ENCODE measurements at regions not wholly inside any gene's neighbourhood (a gene's known extent, or its start where the extent isn't known, plus 50 kb on each side); places are given as distances from the start of the nearest gene placed in this dataset.

GRCh38 chr9:108139900-108140299 is 650.3 kb upstream of the KLF4 start:
- in situ Hi-C loops (cut with MboI; ENCODE audit: low sequenced_read_pairs) = no loop called here

- in situ Hi-C loops (cut with MboI; ENCODE audit: low sequenced_read_pairs) = no loop called here
Observed at GRCh38 chr9:108138516-108138915, 648.9 kb upstream of the KLF4 start.

DNA sequence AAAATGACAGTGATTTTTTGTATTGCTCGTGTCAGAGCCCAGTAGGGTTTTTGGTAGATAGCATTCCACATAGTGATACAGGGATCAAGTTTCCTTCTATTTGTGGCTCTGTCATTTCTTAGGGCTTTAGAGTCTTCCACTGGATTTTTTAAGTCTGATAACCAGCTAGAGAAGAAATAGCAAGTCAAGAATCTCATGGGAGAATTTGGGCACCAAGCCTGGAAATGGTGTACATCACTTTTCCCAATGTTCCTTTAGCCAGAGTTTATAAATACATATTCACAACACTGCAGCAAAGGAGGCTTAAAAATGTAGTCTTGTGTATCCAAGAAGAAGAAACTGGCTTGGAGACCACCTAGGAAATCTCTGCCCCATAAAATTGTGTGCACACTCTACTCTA is 647.1 kb upstream of the KLF4 start:
- in situ Hi-C loops (cut with MboI; ENCODE audit: low sequenced_read_pairs) = no loop called here

DNA sequence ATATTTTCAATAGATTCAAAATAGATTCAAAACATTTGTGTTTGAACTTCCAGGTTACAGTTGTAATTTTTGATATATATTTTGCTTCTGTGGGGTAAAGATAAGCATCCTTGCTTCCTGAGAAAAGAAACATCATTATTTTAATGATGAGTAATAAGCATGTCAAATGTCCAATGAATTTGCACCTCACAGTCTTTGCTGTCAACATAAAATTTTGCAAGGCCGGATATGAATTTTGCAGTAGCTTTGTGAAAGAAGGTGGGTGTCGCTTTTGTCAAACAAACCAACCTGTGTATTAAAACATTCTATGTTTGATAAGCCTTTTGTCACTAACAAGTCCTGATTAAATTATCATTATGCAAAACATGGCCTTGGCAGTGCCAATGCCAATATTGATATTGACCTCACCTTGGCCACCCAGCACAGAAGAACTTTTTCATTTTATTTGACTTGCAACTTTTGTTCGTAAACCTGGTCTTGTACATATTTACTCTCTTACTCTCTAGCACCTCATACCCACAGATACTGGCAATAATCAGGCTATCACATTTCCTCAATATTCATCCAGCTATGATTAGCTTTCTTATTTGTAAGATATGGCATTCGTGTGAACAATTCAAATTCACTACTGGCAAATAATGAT is 645.0 kb upstream of the KLF4 start:
- in situ Hi-C loops (cut with MboI; ENCODE audit: low sequenced_read_pairs) = no loop called here

DNA sequence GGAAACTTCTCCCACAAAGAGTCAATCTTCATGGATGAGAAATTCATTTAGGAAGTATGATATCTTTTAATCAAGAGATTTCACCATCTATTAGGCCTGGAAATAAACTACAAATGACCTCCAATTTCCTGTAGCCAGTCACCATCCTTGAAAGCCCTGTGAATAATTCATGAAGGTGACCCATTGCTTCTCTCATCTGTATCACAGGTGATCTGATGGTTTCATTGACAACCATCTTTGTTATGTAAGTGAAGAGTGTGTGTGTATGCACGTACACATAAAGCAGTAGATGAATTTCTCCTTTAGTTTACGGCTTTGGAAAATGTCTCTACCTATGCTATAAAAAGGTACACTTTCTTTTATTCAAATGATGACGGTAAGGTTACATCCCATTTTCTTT is 644.1 kb upstream of the KLF4 start:
- in situ Hi-C loops (cut with MboI; ENCODE audit: low sequenced_read_pairs) = no loop called here

DNA sequence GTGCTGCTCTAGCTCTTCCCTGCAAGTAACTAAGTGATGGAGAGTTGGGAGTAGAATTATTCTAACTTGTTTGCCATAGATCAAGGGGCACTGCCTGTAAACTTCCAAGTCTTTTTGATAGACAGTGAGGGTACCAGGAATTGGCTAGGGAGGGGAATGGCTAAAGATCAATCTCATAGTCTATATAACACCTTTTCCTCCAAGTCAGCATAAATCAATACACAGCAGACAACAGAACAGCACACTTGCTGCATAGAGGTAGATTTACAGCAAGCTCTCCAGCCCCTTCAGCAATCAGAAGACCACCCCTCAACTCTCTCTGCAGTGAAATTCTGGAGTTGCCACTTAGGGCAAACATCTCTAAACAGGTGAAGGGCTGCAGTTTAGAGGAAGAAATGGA is 643.5 kb upstream of the KLF4 start:
- in situ Hi-C loops (cut with MboI; ENCODE audit: low sequenced_read_pairs) = no loop called here

DNA sequence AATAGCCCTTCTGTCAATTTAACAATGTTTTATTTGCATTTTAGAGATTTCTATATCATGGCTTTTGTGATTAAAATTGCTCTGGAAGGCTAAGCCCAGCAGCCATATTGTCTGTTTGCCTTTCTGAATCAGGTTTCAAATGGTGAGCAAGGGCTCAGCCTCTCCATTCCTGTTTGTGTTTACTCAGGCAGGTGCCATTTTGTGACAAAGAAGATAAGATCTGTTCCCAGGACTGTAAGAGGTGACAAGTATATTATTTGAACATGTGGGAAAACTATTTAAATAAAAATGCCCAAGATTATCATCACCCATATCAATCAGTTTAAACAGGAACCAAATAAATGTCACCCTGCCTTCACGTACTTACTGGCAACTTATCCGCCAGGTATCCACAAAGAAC is 641.3 kb upstream of the KLF4 start:
- in situ Hi-C loops (cut with MboI; ENCODE audit: low sequenced_read_pairs) = no loop called here

- in situ Hi-C loops (cut with MboI; ENCODE audit: low sequenced_read_pairs) = no loop called here
Observed at GRCh38 chr9:108125625-108126024, 636.1 kb upstream of the KLF4 start.

GRCh38 chr9:108119530-108120113 is 630.1 kb upstream of the KLF4 start:
- in situ Hi-C loops (cut with MboI; ENCODE audit: low sequenced_read_pairs) = no loop called here

- in situ Hi-C loops (cut with MboI; ENCODE audit: low sequenced_read_pairs) = no loop called here
Observed at GRCh38 chr9:108117795-108118194, 628.2 kb upstream of the KLF4 start.

DNA sequence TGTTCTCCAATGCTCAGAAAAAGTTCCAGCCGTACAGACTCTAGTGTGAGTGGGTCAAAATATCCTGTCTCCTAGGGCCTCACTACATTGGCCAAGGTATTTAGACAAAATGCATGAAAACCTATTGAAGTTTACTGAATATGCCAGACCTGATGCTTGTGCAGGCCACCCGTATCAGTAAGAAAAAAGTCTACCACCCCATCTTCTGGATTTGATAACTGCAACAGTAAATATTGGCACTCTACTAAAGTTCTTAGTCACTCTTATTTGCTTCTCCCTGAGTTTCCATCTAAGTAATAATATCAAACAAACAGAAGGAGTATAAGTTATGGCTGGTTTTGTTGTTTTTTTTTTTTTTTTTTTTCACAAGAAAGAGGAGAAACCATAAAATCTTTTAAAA is 627.7 kb upstream of the KLF4 start:
- in situ Hi-C loops (cut with MboI; ENCODE audit: low sequenced_read_pairs) = no loop called here

- in situ Hi-C loops (cut with MboI; ENCODE audit: low sequenced_read_pairs) = no loop called here
Observed at GRCh38 chr9:108113596-108113995, 624.0 kb upstream of the KLF4 start.

DNA sequence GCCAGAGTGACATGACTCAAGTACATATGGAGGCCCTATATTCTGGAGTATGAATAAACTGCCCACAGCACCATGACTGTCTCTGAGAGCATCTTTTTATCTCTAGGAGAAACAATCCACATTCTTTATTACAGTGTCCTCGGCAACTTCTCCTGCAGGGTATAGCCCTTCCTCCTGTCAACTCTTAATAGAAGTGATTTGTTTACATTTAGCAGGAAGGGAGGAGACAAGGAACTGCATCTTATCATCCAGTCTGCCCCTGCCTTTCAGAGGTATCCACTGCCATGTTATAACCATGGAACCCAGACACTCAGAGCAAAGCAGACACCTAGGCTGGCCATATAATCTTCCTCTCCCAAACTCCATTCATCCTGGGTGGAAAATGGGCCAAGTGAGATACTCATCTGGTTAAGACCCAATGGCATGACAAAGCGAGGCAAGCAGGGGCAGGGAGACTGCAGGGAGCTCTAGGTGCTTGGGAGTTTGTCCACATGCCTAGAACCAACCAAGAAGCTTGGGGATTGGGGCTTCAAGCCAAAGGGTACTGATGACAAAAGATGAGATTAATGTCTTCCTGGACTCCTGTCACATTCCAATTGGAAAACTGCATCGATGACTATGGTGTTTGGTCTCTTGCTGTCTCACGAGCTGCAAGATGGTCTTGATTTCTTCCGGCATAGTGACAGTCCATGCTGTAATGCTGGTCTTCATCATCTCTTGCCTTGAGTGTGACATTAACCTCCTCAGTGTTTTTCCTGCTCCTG is 620.5 kb upstream of the KLF4 start:
- in situ Hi-C loops (cut with MboI; ENCODE audit: low sequenced_read_pairs) = no loop called here

- in situ Hi-C loops (cut with MboI; ENCODE audit: low sequenced_read_pairs) = no loop called here
Observed at GRCh38 chr9:108108852-108109448, 619.4 kb upstream of the KLF4 start.

DNA sequence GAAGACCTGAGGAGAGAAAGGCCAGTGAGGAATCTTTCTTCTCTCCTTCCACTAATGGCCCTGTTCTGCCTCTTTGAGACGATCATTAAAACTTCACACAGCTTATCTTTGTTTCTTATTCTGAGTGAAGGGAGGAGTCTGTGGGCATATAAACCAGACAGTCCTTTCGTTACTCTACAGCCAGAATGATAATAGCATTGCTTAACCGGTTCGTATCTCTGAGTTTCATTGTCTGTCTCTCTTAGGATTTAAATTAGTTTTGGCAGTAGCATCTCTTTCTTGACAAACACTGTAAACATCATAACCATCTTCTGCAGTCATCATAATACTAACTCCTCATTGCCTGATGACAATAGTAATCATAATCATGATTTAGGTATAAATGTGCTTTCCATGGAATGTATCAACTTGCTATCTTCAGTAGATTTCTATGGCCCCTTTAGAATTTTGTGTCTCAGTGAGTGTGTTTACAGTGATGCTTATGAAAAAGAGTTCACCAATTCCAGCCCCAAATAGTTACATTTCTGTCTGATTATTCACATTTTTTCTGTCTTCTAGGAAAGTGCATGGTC is 618.8 kb upstream of the KLF4 start:
- in situ Hi-C loops (cut with MboI; ENCODE audit: low sequenced_read_pairs) = no loop called here

GRCh38 chr9:108105885-108106284 is 616.3 kb upstream of the KLF4 start:
- in situ Hi-C loops (cut with MboI; ENCODE audit: low sequenced_read_pairs) = no loop called here

- in situ Hi-C loops (cut with MboI; ENCODE audit: low sequenced_read_pairs) = no loop called here
Observed at GRCh38 chr9:108104991-108105390, 615.4 kb upstream of the KLF4 start.

- in situ Hi-C loops (cut with MboI; ENCODE audit: low sequenced_read_pairs) = no loop called here
Observed at GRCh38 chr9:108103046-108103693, 613.6 kb upstream of the KLF4 start.

DNA sequence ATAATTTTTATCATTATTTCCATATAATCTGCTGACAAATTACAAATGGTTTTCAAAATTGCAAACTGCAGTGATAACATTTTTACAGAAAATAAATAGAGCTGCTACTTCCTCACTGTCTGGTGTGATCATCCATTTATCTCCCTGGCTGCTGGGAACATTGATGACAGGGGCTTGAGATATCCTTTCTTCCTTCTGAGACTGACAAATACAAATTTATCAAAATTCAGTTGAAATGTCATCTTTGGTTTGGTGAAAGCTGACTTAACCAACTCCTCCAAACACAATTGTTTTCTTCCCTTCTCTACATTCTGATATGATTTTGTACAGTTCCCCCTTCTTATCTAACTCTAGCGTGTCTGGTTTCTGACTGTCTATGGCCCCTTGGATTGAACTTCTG is 611.8 kb upstream of the KLF4 start:
- in situ Hi-C loops (cut with MboI; ENCODE audit: low sequenced_read_pairs) = no loop called here

GRCh38 chr9:108100571-108100970 is 611.0 kb upstream of the KLF4 start:
- in situ Hi-C loops (cut with MboI; ENCODE audit: low sequenced_read_pairs) = no loop called here

DNA sequence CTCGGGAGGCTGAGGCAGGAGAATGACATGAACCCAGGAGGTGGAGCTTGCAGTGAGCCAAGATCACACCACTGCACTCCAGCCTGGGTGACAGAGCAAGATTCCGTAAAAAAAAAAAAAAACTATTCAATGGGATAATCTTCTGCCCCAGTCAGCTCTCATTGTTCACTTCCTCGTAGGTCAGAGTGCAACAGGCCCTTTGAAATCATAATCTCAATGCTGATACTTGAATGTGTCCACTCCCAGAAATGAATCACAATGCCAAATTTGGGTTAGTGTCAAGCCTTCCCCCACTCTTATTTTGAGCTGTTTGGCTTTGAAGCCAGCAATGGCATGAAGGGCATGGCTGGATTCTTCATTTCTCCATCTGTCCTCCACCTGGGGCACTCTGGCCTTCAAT is 610.3 kb upstream of the KLF4 start:
- in situ Hi-C loops (cut with MboI; ENCODE audit: low sequenced_read_pairs) = no loop called here
